PFSK-1 (cell line): ENCODE measurements at regions not wholly inside any gene's neighbourhood (a gene's known extent, or its start where the extent isn't known, plus 50 kb on each side); places are given as distances from the start of the nearest gene placed in this dataset.

Source experiments
- FOXP2 ChIP-seq: optimal IDR thresholded peaks from 2 replicates; pipeline ENCODE3; 2011; ENCODE audit warnings: borderline replicate concordance, control low read depth, inconsistent platforms; ENCODE audit not compliant: insufficient read depth; ENCODE audit errors: extremely low read length, extremely low read depth
- POLR2AphosphoS5 ChIP-seq: IDR thresholded peaks from 2 replicates; pipeline ENCODE4 v1.6.1; 2012; ENCODE audit warnings: low read depth, mild to moderate bottlenecking, control low read depth, low read length, moderate library complexity
- SIN3A ChIP-seq: IDR thresholded peaks from 2 replicates; pipeline ENCODE4 v1.6.1; 2012; ENCODE audit warnings: mild to moderate bottlenecking, low read length, moderate library complexity, borderline replicate concordance; ENCODE audit not compliant: insufficient read depth
- TAF1 ChIP-seq: IDR thresholded peaks from 2 replicates; pipeline ENCODE4 v1.6.1; 2012; ENCODE audit warnings: low read length, control low read depth, borderline replicate concordance; ENCODE audit not compliant: insufficient read depth
- TF ChIP-seq, protein P1 (sequence below), 2 experiments: IDR thresholded peaks; 2 replicates each; pipeline versions ENCODE4 v1.6.1 to v1.8.0; 2011 to 2012; ENCODE audit warnings: low read depth in 2 of 2, low read length in 2 of 2, control low read depth in 1 of 2, inconsistent platforms in 1 of 2, mild to moderate bottlenecking in 1 of 2, moderate library complexity in 1 of 2; ENCODE audit not compliant: insufficient read depth in 1 of 2

DNA sequence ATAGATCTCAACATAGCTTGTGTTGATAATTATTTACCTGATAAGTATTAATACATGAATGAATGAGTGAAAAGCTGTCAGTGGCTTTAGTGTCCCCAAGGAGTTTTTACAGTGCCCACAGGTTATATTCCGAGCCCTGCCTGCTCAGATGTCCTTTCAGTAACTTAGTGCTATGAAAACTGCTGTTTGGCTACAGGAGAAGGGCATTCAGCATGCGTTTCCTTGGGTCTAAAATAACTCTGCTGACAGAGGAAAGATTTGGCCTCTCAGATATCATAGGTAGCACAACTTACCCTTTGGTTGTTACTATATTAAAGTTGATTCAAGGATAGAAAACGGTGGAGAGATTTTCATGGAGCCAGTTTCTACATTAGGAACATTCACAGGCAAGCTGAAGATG is 241.0 kb downstream of the ETAA1 start:
- TF ChIP-seq POLR2AphosphoS5 = no peak
- no peak for TF ChIP-seq TAF1
- no peak for TF ChIP-seq FOXP2
- TF ChIP-seq SIN3A = no peak
- TF ChIP-seq, protein P1, sequence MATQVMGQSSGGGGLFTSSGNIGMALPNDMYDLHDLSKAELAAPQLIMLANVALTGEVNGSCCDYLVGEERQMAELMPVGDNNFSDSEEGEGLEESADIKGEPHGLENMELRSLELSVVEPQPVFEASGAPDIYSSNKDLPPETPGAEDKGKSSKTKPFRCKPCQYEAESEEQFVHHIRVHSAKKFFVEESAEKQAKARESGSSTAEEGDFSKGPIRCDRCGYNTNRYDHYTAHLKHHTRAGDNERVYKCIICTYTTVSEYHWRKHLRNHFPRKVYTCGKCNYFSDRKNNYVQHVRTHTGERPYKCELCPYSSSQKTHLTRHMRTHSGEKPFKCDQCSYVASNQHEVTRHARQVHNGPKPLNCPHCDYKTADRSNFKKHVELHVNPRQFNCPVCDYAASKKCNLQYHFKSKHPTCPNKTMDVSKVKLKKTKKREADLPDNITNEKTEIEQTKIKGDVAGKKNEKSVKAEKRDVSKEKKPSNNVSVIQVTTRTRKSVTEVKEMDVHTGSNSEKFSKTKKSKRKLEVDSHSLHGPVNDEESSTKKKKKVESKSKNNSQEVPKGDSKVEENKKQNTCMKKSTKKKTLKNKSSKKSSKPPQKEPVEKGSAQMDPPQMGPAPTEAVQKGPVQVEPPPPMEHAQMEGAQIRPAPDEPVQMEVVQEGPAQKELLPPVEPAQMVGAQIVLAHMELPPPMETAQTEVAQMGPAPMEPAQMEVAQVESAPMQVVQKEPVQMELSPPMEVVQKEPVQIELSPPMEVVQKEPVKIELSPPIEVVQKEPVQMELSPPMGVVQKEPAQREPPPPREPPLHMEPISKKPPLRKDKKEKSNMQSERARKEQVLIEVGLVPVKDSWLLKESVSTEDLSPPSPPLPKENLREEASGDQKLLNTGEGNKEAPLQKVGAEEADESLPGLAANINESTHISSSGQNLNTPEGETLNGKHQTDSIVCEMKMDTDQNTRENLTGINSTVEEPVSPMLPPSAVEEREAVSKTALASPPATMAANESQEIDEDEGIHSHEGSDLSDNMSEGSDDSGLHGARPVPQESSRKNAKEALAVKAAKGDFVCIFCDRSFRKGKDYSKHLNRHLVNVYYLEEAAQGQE (IDR thresholded peaks at IDR 0.05; ENCODE audit: insufficient read depth in 1 of 2, low read depth in 2 of 2, low read length in 2 of 2) = no peak

DNA sequence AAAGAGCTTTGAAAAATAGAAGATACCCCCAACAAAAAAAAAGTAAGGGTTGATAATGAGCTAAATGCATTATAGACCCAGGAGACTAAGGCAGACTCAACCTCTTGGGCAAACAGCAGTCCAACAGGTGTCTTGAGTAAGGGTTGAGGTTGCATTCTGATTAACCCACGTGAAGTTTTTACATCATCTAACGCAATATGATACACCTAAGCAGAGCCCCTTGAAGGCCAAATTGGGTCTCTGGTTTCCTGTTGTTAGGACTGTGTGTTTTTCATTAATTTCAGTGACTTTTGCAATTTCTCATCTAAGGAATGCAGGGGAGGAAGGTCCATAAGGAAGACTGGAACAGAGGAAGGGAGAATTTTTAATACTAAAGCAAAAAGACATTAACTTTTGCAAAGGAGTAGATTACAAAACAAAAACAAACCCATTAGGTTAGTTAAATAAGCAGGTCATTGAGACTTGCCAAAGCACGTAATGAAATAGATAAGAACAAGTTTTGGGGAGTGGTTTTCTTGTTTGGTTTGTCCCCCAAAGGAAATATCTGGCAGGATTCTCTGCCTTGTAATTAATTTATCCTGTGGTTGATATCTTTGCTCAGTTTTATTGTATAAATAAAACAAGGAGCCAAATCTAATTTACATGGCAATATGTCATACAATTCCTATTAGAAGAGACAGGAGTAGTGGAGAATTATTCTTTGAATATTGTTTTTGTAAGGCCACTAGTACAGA is 244.3 kb downstream of the ETAA1 start:
- TF ChIP-seq POLR2AphosphoS5 = no peak
- no peak for TF ChIP-seq FOXP2
- no peak for TF ChIP-seq TAF1
- no peak for TF ChIP-seq SIN3A
- TF ChIP-seq, protein P1 (IDR thresholded peaks at IDR 0.05; ENCODE audit: insufficient read depth in 1 of 2, low read depth in 2 of 2, low read length in 2 of 2) = no peak

DNA sequence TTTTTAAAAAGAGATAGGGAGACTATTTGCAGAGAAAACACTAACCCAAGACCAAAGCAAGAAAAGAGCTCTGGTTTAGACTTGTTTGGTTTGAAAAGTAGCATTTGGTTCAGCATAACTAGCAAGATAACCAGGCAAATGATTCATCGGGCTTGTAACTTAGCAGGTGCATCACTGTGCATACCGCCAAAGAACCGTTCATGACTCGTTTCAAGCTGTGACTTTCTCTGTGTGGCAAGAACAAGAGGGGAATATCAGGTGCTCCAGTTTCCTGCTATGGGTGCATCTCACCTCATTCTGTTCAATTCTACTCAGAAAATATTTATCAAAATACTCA is 244.9 kb downstream of the ETAA1 start:
- no peak for TF ChIP-seq FOXP2
- no peak for TF ChIP-seq SIN3A
- TF ChIP-seq, protein P1 (IDR thresholded peaks at IDR 0.05; ENCODE audit: insufficient read depth in 1 of 2, low read depth in 2 of 2, low read length in 2 of 2) = no peak
- no peak for TF ChIP-seq POLR2AphosphoS5
- no peak for TF ChIP-seq TAF1

DNA sequence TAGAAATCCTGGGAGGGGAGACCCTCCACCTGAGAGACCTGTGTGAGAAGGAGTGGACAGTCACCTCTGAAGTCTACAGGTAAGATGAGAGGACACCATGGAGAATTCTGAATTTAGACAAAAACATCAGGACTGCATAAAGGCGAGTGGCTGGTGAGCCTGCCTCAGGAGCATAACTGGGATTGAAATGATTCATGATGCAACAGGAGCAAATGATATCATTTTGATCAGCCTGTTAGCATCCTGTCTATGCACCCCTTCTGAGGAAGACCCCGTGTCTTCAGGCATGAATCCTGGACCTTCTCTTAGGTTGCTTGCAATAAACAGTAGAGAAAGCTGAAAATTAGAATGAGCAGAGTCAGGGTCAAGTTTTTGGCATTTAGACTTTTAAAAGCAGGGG is 245.8 kb downstream of the ETAA1 start:
- no peak for TF ChIP-seq POLR2AphosphoS5
- TF ChIP-seq SIN3A = no peak
- no peak for TF ChIP-seq TAF1
- TF ChIP-seq, protein P1 (IDR thresholded peaks at IDR 0.05; ENCODE audit: insufficient read depth in 1 of 2, low read depth in 2 of 2, low read length in 2 of 2) = no peak
- no peak for TF ChIP-seq FOXP2
